Neutrophil (primary cell): ENCODE measurements at regions not wholly inside any gene's neighbourhood (a gene's known extent, or its start where the extent isn't known, plus 50 kb on each side); places are given as distances from the start of the nearest gene placed in this dataset.

Experiments used
- H3K27ac ChIP-seq: fragments of 200-600 bp; sonication (generic); 2 replicates; pipeline ENCODE4 v1.5.1; 2016; ENCODE audit warnings: mild to moderate bottlenecking, moderate library complexity
- H3K27me3 ChIP-seq: fragments of 200-600 bp; sonication (generic); 2 replicates; pipeline ENCODE4 v1.6.0; 2016; ENCODE audit warnings: mild to moderate bottlenecking
- H3K36me3 ChIP-seq: fragments of 200-600 bp; sonication (generic); 2 replicates; pipeline ENCODE4 v1.5.1; 2017
- H3K4me1 ChIP-seq, 2 experiments: fragments of 200-600 bp in 1 of 2; sonication (generic) in 1 of 2; 1 replicate in 1 of 2; 2 replicates in 1 of 2; pipeline versions ENCODE4 v1.5.1 to v1.6.1; 2013 to 2016; ENCODE audit warnings: low read depth in 1 of 2, low read length in 1 of 2, mild to moderate bottlenecking in 1 of 2, moderate library complexity in 1 of 2; ENCODE audit not compliant: control insufficient read depth in 1 of 2, insufficient read depth in 1 of 2
- H3K4me3 ChIP-seq, 2 experiments: fragments of 200-600 bp in 1 of 2; sonication (generic) in 1 of 2; 1 replicate in 1 of 2; 2 replicates in 1 of 2; pipeline ENCODE4 v1.5.1; 2013 to 2016; ENCODE audit warnings: low read depth in 1 of 2, low read length in 1 of 2, mild to moderate bottlenecking in 1 of 2, moderate library complexity in 1 of 2
- H3K9me3 ChIP-seq: fragments of 200-600 bp; sonication (generic); 2 replicates; pipeline ENCODE4 v1.5.1; 2016
- TF ChIP-seq, protein P1 (sequence below): fragments of 200-600 bp; sonication (generic); IDR thresholded peaks from 2 replicates; pipeline ENCODE4 v1.5.1; 2016; ENCODE audit warnings: antibody characterized with exemption

DNA sequence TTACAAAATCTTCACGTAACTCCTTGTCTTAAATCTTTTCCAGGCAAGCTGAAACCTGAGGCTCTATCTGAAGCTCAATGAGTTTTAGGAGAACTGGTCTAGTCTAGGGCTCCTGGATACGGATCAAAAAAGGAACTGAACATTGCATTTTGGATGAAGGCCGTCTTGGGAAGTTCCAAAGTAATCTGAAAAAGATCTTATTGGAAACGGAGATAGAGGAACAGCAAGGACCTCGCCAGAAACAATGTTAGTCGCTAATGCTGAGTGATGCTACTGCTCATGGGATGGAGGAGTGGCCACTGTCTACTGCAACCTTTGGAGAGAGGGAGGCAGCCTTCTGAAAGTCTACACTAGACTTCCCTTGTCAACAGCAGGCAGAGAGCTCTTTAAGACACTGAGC is 91.4 kb upstream of the ATXN1 start:
- TF ChIP-seq, protein P1, sequence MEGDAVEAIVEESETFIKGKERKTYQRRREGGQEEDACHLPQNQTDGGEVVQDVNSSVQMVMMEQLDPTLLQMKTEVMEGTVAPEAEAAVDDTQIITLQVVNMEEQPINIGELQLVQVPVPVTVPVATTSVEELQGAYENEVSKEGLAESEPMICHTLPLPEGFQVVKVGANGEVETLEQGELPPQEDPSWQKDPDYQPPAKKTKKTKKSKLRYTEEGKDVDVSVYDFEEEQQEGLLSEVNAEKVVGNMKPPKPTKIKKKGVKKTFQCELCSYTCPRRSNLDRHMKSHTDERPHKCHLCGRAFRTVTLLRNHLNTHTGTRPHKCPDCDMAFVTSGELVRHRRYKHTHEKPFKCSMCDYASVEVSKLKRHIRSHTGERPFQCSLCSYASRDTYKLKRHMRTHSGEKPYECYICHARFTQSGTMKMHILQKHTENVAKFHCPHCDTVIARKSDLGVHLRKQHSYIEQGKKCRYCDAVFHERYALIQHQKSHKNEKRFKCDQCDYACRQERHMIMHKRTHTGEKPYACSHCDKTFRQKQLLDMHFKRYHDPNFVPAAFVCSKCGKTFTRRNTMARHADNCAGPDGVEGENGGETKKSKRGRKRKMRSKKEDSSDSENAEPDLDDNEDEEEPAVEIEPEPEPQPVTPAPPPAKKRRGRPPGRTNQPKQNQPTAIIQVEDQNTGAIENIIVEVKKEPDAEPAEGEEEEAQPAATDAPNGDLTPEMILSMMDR: no peak
- Histone ChIP-seq H3K4me3 (no peak overlapping the region), H3K4me1 (peaks cover 0 to 14% of the 10 kb centered on the region in 2 experiments), H3K9me3 (no peaks in the 10 kb centered on the region), H3K27me3 (peaks cover 36% of the 10 kb centered on the region), H3K27ac (no peak overlapping the region), H3K36me3 (no peaks in the 10 kb centered on the region)

DNA sequence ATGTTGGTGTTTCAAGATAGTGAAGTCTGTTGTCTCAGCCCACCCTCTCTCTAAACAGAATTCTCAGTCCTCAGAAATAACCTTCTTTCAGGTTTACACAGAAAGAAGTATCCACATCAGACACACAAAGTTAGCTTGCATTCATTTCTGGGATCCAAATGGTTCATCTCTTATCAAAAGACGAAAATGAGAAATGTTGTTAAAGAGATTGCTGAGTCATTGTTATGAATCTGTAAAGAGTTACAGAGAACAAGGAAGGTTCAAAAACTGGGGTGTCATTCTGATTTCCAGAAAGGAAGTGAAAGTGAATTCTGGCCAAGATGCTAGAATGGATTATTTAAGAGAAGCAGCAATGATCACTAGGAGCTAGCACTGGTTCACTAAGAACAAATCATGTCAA is 90.5 kb upstream of the ATXN1 start:
- Histone ChIP-seq H3K27me3 (peaks cover 36% of the 10 kb centered on the region), H3K27ac (no peak overlapping the region), H3K4me3 (no peak overlapping the region), H3K36me3 (no peaks in the 10 kb centered on the region), H3K9me3 (no peaks in the 10 kb centered on the region), H3K4me1 (peaks cover 0 to 14% of the 10 kb centered on the region in 2 experiments)
- TF ChIP-seq, protein P1: no peak

DNA sequence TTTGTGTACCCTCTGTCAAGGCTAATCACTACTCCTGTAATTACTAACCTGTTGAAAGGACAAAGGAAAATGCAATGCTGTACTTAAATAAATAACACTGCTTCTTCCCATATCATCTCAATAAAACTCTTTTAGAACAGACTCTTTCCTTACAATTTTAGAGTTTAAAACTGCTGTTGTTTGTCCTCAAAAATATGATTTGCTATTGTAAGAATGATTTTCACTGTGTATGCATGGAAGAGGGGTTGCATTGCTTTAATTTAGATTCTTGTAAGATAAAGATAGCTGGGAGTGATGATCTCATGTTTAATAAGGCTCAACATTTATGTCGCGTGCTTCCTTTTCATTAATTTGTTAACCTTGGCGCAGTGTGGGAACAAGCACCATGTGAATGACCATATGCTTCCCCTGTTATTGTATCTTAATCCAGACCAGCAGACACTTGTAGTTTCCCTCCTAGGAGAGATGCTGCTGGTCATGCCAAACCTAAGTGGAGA is 89.8 kb upstream of the ATXN1 start:
- peaks cover 0 to 14% of the 10 kb centered on the region in 2 experiments for H3K4me1 ChIP-seq
- H3K27ac ChIP-seq: no peak overlapping the region
- no peaks in the 10 kb centered on the region for H3K9me3 ChIP-seq
- peaks cover 36% of the 10 kb centered on the region for H3K27me3 ChIP-seq
- no peak overlapping the region for H3K4me3 ChIP-seq
- TF ChIP-seq, protein P1: no peak
- no peaks in the 10 kb centered on the region for H3K36me3 ChIP-seq

DNA sequence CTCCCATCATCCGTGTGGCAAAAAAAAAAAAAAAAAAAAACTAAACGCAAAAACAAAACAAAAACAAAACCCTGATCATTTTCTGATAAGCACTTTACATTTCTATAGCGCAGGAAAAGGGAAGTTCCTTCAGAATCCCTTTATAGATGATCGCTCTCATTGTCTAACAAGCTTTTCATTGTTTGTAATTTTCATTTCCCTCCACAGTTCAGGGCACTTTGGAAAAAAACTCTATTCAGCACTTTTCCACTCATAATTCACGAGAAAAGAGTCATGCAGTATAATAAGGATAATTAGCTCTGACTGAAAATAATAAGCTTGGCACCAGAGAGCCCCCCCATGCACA is 89.4 kb upstream of the ATXN1 start:
- peaks cover 0 to 14% of the 10 kb centered on the region in 2 experiments for H3K4me1 ChIP-seq
- no peaks in the 10 kb centered on the region for H3K9me3 ChIP-seq
- TF ChIP-seq, protein P1: no peak

DNA sequence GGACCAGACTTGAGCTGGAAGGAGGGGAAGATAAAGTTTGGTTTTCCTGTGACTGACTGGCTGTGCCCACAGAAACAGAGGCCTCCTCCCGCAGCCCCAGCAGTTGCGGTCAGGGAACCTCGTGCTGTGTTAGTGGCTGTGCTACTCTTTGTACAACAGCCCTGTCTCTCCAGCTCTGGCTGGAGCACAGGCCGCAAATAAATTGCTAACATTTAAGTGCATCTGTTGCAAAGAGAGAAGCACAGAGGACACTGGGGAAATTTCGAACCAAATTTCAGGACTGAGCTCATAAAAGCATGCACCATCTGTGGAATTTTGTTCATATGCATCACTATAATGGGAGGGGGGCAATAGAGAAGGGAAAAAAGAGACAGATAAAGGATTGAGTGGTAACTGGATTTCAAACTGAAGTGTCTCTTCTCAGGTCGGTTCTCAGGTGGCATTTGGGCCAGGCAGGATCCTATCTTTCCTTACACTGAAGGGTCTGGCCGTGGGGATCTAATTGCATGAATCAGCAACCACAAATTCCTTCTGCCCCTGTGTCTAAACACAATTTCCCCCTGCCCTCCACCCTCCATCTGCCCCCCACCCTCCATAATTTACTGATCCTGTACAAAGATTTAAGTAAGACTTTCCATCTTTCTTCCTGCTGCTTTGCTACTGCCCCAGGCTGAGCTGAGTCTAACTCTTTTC is 88.9 kb upstream of the ATXN1 start:
- no peaks in the 10 kb centered on the region for H3K36me3 ChIP-seq
- no peak overlapping the region for H3K4me3 ChIP-seq
- H3K4me1 ChIP-seq: peaks cover 0 to 14% of the 10 kb centered on the region in 2 experiments
- H3K9me3 ChIP-seq: no peaks in the 10 kb centered on the region
- TF ChIP-seq, protein P1: no peak
- H3K27me3 ChIP-seq: peaks cover 36% of the 10 kb centered on the region
- no peak overlapping the region for H3K27ac ChIP-seq

More for the DNA sequence above, 89.4 kb upstream of the ATXN1 start:
- Histone ChIP-seq H3K27ac (no peak overlapping the region), H3K27me3 (peaks cover 36% of the 10 kb centered on the region), H3K4me3 (no peak overlapping the region), H3K36me3 (no peaks in the 10 kb centered on the region)
